Activated B cell treated with CpG ODN at 0.5 μM for 24 hours (primary cell): ENCODE measurements at regions not wholly inside any gene's neighbourhood (a gene's known extent, or its start where the extent isn't known, plus 50 kb on each side); places are given as distances from the start of the nearest gene placed in this dataset.

Experiments
- ATAC-seq: fragments of 200-7000 bp; cut with Tn5 transposase; one replicate; pipeline ENCODE4 v1.10.0; 2021; ENCODE audit warnings: low read depth, mild to moderate bottlenecking, moderate library complexity
- CTCF ChIA-PET: fragments of 350-600 bp; sonication (Branson Sonifier 250); formaldehyde crosslinking; loops from one replicate; lab custom pipeline; 2021; ENCODE audit warnings: antibody characterized with exemption; lab: Charles Lee
- POLR2A ChIA-PET: fragments of 350-600 bp; sonication (Branson Sonifier 250); formaldehyde crosslinking; loops from one replicate; lab custom pipeline; 2021; ENCODE audit warnings: antibody characterized with exemption; lab: Charles Lee
- DNase-seq: peaks from one replicate; pipeline ENCODE4 v3.0.0; 2022
- H3K27ac Mint-ChIP-seq: one replicate; pipeline ENCODE4 v1.8.0; 2020; ENCODE audit warnings: mixed read lengths
- H3K27me3 Mint-ChIP-seq: one replicate; pipeline ENCODE4 v1.8.0; 2021; ENCODE audit warnings: mixed read lengths
- H3K36me3 Mint-ChIP-seq: one replicate; pipeline ENCODE4 v1.8.0; 2021; ENCODE audit warnings: low read depth, mixed read lengths
- H3K4me1 Mint-ChIP-seq: one replicate; pipeline ENCODE4 v1.8.0; 2021; ENCODE audit warnings: mixed read lengths
- H3K4me3 Mint-ChIP-seq: one replicate; pipeline ENCODE4 v1.8.0; 2020; ENCODE audit warnings: mild to moderate bottlenecking, mixed read lengths
- H3K9me3 Mint-ChIP-seq: one replicate; pipeline ENCODE4 v1.8.0; 2020; ENCODE audit warnings: mixed read lengths
- CTCF ChIP-seq: fragments of 200-600 bp; IDR thresholded peaks from one replicate; pipeline ENCODE4 v1.8.0; 2022; ENCODE audit warnings: antibody characterized with exemption, mild to moderate bottlenecking
- intact Hi-C: fragments of 100-400 bp; cut with micrococcal nuclease; formaldehyde crosslinking; loops from one replicate; pipeline ENCODE4 v1.15.1; 2024

- H3K9me3 Mint-ChIP-seq: peaks cover 4% of the 10 kb centered on the region
Observed at GRCh38 chr2:161032635-161033034, 127.6 kb upstream of the TANK start.

GRCh38 chr2:161033059-161033660, 127.1 kb upstream of the TANK start:
- Mint-ChIP-seq H3K27me3 (peaks cover 5% of the 10 kb centered on the region), H3K9me3 (peaks cover 4% of the 10 kb centered on the region), H3K36me3 (no peaks in the 10 kb centered on the region), H3K4me1 (no peaks in the 10 kb centered on the region), H3K27ac (no peak overlapping the region), H3K4me3 (no peak overlapping the region)
- ATAC-seq (no peak), DNase-seq (no peak)
- intact Hi-C loops: no loop called here
- POLR2A ChIA-PET: no interaction called here
- no peak for TF ChIP-seq CTCF
- CTCF ChIA-PET: no interaction called here

More at GRCh38 chr2:161032635-161033034, 127.6 kb upstream of the TANK start:
- Mint-ChIP-seq H3K4me1 (no peaks in the 10 kb centered on the region), H3K4me3 (no peak overlapping the region), H3K27me3 (peaks cover 5% of the 10 kb centered on the region), H3K36me3 (no peaks in the 10 kb centered on the region), H3K27ac (no peak overlapping the region)
- ChIA-PET CTCF (no interaction called here), POLR2A (no interaction called here)
- intact Hi-C loops: no loop called here
- ATAC-seq (no peak), DNase-seq (no peak)
- no peak for TF ChIP-seq CTCF

- H3K36me3 Mint-ChIP-seq: no peaks in the 10 kb centered on the region
- no peak for DNase-seq
- intact Hi-C loops: no loop called here
- POLR2A ChIA-PET: no interaction called here
- H3K27ac Mint-ChIP-seq: no peak overlapping the region
- no peaks in the 10 kb centered on the region for H3K4me1 Mint-ChIP-seq
- peaks cover 4% of the 10 kb centered on the region for H3K9me3 Mint-ChIP-seq
- no peak for ATAC-seq
- TF ChIP-seq CTCF: no peak
- no peak overlapping the region for H3K4me3 Mint-ChIP-seq
- H3K27me3 Mint-ChIP-seq: peaks cover 11% of the 10 kb centered on the region
- CTCF ChIA-PET: no interaction called here
Observed at GRCh38 chr2:161036926-161037325, 123.3 kb upstream of the TANK start.

- no peaks in the 10 kb centered on the region for H3K36me3 Mint-ChIP-seq
- no peak overlapping the region for H3K27ac Mint-ChIP-seq
- POLR2A ChIA-PET: no interaction called here
- intact Hi-C loops: no loop called here
- TF ChIP-seq CTCF: no peak
- CTCF ChIA-PET: interaction anchor here (1.5 kb wide), 1 partner anchor 24 kb away, joined by 6 read pairs; no protein-coding TSS in a partner anchor
- DNase-seq (no peak), ATAC-seq (no peak)
- peaks cover 4% of the 10 kb centered on the region for H3K9me3 Mint-ChIP-seq
- no peak overlapping the region for H3K4me3 Mint-ChIP-seq
- no peaks in the 10 kb centered on the region for H3K4me1 Mint-ChIP-seq
- peaks cover 11% of the 10 kb centered on the region for H3K27me3 Mint-ChIP-seq
Observed at GRCh38 chr2:161039071-161039470, 121.2 kb upstream of the TANK start.

GRCh38 chr2:161041356-161041755, 118.9 kb upstream of the TANK start:
- ChIA-PET POLR2A (no interaction called here), CTCF (no interaction called here)
- Mint-ChIP-seq H3K9me3 (no peaks in the 10 kb centered on the region), H3K27ac (no peak overlapping the region), H3K27me3 (peaks cover 20% of the 10 kb centered on the region), H3K4me1 (no peaks in the 10 kb centered on the region), H3K4me3 (no peak overlapping the region), H3K36me3 (no peaks in the 10 kb centered on the region)
- no peak for DNase-seq
- no peak for TF ChIP-seq CTCF
- intact Hi-C loops: no loop called here
- ATAC-seq: no peak
